ENCODE measurements at regions not wholly inside any gene's neighbourhood (a gene's known extent, or its start where the extent isn't known, plus 50 kb on each side); places are given as distances from the start of the nearest gene placed in this dataset.

- TF ChIP-seq CTCF (optimal IDR thresholded peaks at IDR 0.05 in 1 of 3, IDR thresholded peaks at IDR 0.05 in 1 of 3, conservative IDR thresholded peaks at IDR 0.05 in 1 of 3; ENCODE audit: extremely low read depth in 1 of 3, insufficient read depth in 2 of 3, low read length in 3 of 3) (no peak), EZH2 (IDR thresholded peaks at IDR 0.05; ENCODE audit: low read length) (no peak)
These were observed 261.1 kb downstream of the ADGRG6 start for GRCh38 chr6:142562865-142563264.
